ENCODE measurements at regions not wholly inside any gene's neighbourhood (a gene's known extent, or its start where the extent isn't known, plus 50 kb on each side); places are given as distances from the start of the nearest gene placed in this dataset.

GRCh38 chr14:81834308-81834707 is 300.7 kb upstream of the SEL1L start:
- Histone ChIP-seq H3K4me1 (ENCODE audit: control insufficient read depth, insufficient read depth, low read length) (no peaks in the 10 kb centered on the region), H3K27ac (ENCODE audit: low read length) (no peak overlapping the region), H3K4me3 (ENCODE audit: low read length) (no peak overlapping the region), H3K9me3 (ENCODE audit: control insufficient read depth, insufficient read depth, low read length) (peaks cover 11% of the 10 kb centered on the region), H3K27me3 (ENCODE audit: control insufficient read depth, insufficient read depth, low read length) (no peaks in the 10 kb centered on the region), H3K36me3 (ENCODE audit: control insufficient read depth, insufficient read depth, low read length) (no peaks in the 10 kb centered on the region)
- WGBS (ENCODE audit: insufficient coverage): 40% methylated on average over 1 of the region's 1 CpG
- Mint-ChIP-seq H3K4me1 (no peaks in the 10 kb centered on the region), H3K27me3 (ENCODE audit: low read depth in 2 of 2) (no peaks in the 10 kb centered on the region), H3K9me3 (peaks cover 16 to 18% of the 10 kb centered on the region in 2 donors), H3K36me3 (peaks cover 8% of the 10 kb centered on the region), H3K27ac (no peak overlapping the region), H3K4me3 (no peak overlapping the region)
- no peak for ATAC-seq
- TF ChIP-seq CTCF (IDR thresholded peaks at IDR 0.05): no peak
- intact Hi-C loops (cut with micrococcal nuclease): no loop called here
- DNase-seq: no peak

GRCh38 chr14:81837304-81837703 is 303.7 kb upstream of the SEL1L start:
- H3K4me3 Mint-ChIP-seq: no peak overlapping the region
- Histone ChIP-seq H3K4me1 (ENCODE audit: control insufficient read depth, insufficient read depth, low read length) (no peaks in the 10 kb centered on the region), H3K27ac (ENCODE audit: low read length) (no peak overlapping the region), H3K9me3 (ENCODE audit: control insufficient read depth, insufficient read depth, low read length) (peaks cover 11% of the 10 kb centered on the region), H3K27me3 (ENCODE audit: control insufficient read depth, insufficient read depth, low read length) (no peaks in the 10 kb centered on the region), H3K36me3 (ENCODE audit: control insufficient read depth, insufficient read depth, low read length) (no peaks in the 10 kb centered on the region), H3K4me3 (ENCODE audit: low read length) (no peak overlapping the region)
- ATAC-seq (no peak), DNase-seq (no peak)
- no peaks in the 10 kb centered on the region for H3K27me3 Mint-ChIP-seq (ENCODE audit: low read depth in 2 of 2)
- intact Hi-C loops (cut with micrococcal nuclease): no loop called here
- H3K9me3 Mint-ChIP-seq: peaks cover 20 to 22% of the 10 kb centered on the region in 2 donors
- H3K27ac Mint-ChIP-seq: no peak overlapping the region
- WGBS (ENCODE audit: insufficient coverage): 91% methylated on average over 3 of the region's 4 CpGs
- TF ChIP-seq CTCF (IDR thresholded peaks at IDR 0.05): no peak
- H3K36me3 Mint-ChIP-seq: peaks cover 8% of the 10 kb centered on the region
- no peaks in the 10 kb centered on the region for H3K4me1 Mint-ChIP-seq

- ATAC-seq (no peak), DNase-seq (no peak)
- Mint-ChIP-seq H3K27ac (no peak overlapping the region), H3K4me3 (no peak overlapping the region), H3K27me3 (ENCODE audit: low read depth in 2 of 2) (no peaks in the 10 kb centered on the region), H3K36me3 (peaks cover 8% of the 10 kb centered on the region), H3K9me3 (peaks cover 20 to 22% of the 10 kb centered on the region in 2 donors), H3K4me1 (no peaks in the 10 kb centered on the region)
- WGBS (ENCODE audit: insufficient coverage): 72% methylated on average over 2 of the region's 2 CpGs
- TF ChIP-seq CTCF (IDR thresholded peaks at IDR 0.05): no peak
- Histone ChIP-seq H3K27me3 (ENCODE audit: control insufficient read depth, insufficient read depth, low read length) (no peaks in the 10 kb centered on the region), H3K4me3 (ENCODE audit: low read length) (no peak overlapping the region), H3K9me3 (ENCODE audit: control insufficient read depth, insufficient read depth, low read length) (peaks cover 17% of the 10 kb centered on the region), H3K4me1 (ENCODE audit: control insufficient read depth, insufficient read depth, low read length) (no peaks in the 10 kb centered on the region), H3K36me3 (ENCODE audit: control insufficient read depth, insufficient read depth, low read length) (no peaks in the 10 kb centered on the region), H3K27ac (ENCODE audit: low read length) (no peak overlapping the region)
- intact Hi-C loops (cut with micrococcal nuclease): no loop called here
These were observed 305.4 kb upstream of the SEL1L start for GRCh38 chr14:81839056-81839455.

- intact Hi-C loops (cut with micrococcal nuclease): no loop called here
- Mint-ChIP-seq H3K27ac (no peak overlapping the region), H3K4me1 (no peaks in the 10 kb centered on the region), H3K27me3 (ENCODE audit: low read depth in 2 of 2) (no peaks in the 10 kb centered on the region), H3K36me3 (no peaks in the 10 kb centered on the region), H3K9me3 (peaks cover 18 to 25% of the 10 kb centered on the region in 2 donors), H3K4me3 (no peak overlapping the region)
- no peaks in the 10 kb centered on the region for H3K4me1 ChIP-seq (ENCODE audit: control insufficient read depth, insufficient read depth, low read length)
- H3K9me3 ChIP-seq (ENCODE audit: control insufficient read depth, insufficient read depth, low read length): peaks cover 11% of the 10 kb centered on the region
- no peak for TF ChIP-seq CTCF (IDR thresholded peaks at IDR 0.05)
- H3K36me3 ChIP-seq (ENCODE audit: control insufficient read depth, insufficient read depth, low read length): no peaks in the 10 kb centered on the region
- H3K27me3 ChIP-seq (ENCODE audit: control insufficient read depth, insufficient read depth, low read length): no peaks in the 10 kb centered on the region
- ATAC-seq: no peak
- H3K4me3 ChIP-seq (ENCODE audit: low read length): no peak overlapping the region
- WGBS (ENCODE audit: insufficient coverage): 96% methylated on average over 5 of the region's 5 CpGs
- no peak overlapping the region for H3K27ac ChIP-seq (ENCODE audit: low read length)
- DNase-seq: no peak
These were observed 307.7 kb upstream of the SEL1L start for GRCh38 chr14:81841346-81841745.

All from natural killer cell (primary cell).